ENCODE measurements at regions not wholly inside any gene's neighbourhood (a gene's known extent, or its start where the extent isn't known, plus 50 kb on each side); places are given as distances from the start of the nearest gene placed in this dataset.

- Histone ChIP-seq H3K4me1 (ENCODE audit: control insufficient read depth, insufficient read depth, low read length) (no peaks in the 10 kb centered on the region), H3K36me3 (ENCODE audit: control insufficient read depth, insufficient read depth, low read length) (no peaks in the 10 kb centered on the region), H3K27ac (ENCODE audit: low read length) (no peak overlapping the region), H3K4me3 (ENCODE audit: low read depth in 2 of 2, low read length in 2 of 2) (no peak overlapping the region), H3K9me3 (ENCODE audit: control insufficient read depth, insufficient read depth, low read depth, low read length) (no peaks in the 10 kb centered on the region), H3K27me3 (ENCODE audit: control insufficient read depth, insufficient read depth, low read length) (no peaks in the 10 kb centered on the region)
- TF ChIP-seq POLR2AphosphoS5 (IDR thresholded peaks at IDR 0.05; ENCODE audit: low read depth, low read length) = no peak
- no peak for TF ChIP-seq REST (IDR thresholded peaks at IDR 0.05; ENCODE audit: insufficient read depth in 1 of 2, low read depth in 2 of 2, low read length in 1 of 2)
- TF ChIP-seq SIN3A (IDR thresholded peaks at IDR 0.05; ENCODE audit: borderline replicate concordance, insufficient read depth, low read depth, low read length) = no peak
- TF ChIP-seq TCF7L2 (IDR thresholded peaks at IDR 0.05; ENCODE audit: low read depth, low read length) = no peak
- no peak for TF ChIP-seq CTCF (IDR thresholded peaks at IDR 0.05)
- ATAC-seq (no peak), DNase-seq (ENCODE audit: low read depth, low spot score) (no peak)
- ChIA-PET CTCF (no interaction called here), POLR2A (no interaction called here)
- no TSS peak for BruUV-seq (replicated peaks)
- intact Hi-C loops (cut with micrococcal nuclease; ENCODE audit: unreplicated experiment) (no loop called here), in situ Hi-C loops (cut with HindIII; ENCODE audit: low pct_unique_long_range_greater_than_20kb, low sequenced_read_pairs) (no loop called here)
Measured at GRCh38 chr21:27086186-27086585, 119.3 kb upstream of the ADAMTS5 start.

GRCh38 chr21:27085387-27085786 is 118.5 kb upstream of the ADAMTS5 start:
- POLR2A ChIA-PET = no interaction called here
- H3K4me1 ChIP-seq (ENCODE audit: control insufficient read depth, insufficient read depth, low read length) = no peaks in the 10 kb centered on the region
- TF ChIP-seq CTCF (IDR thresholded peaks at IDR 0.05) = no peak
- TF ChIP-seq POLR2AphosphoS5 (IDR thresholded peaks at IDR 0.05; ENCODE audit: low read depth, low read length) = no peak
- TF ChIP-seq TCF7L2 (IDR thresholded peaks at IDR 0.05; ENCODE audit: low read depth, low read length) = no peak
- TF ChIP-seq SIN3A (IDR thresholded peaks at IDR 0.05; ENCODE audit: borderline replicate concordance, insufficient read depth, low read depth, low read length) = no peak
- TF ChIP-seq REST (IDR thresholded peaks at IDR 0.05; ENCODE audit: insufficient read depth in 1 of 2, low read depth in 2 of 2, low read length in 1 of 2) = no peak
- CTCF ChIA-PET = no interaction called here
- H3K27ac ChIP-seq (ENCODE audit: low read length) = no peak overlapping the region
- no TSS peak for BruUV-seq (replicated peaks)
- in situ Hi-C loops (cut with HindIII; ENCODE audit: low pct_unique_long_range_greater_than_20kb, low sequenced_read_pairs) = no loop called here
- DNase-seq (ENCODE audit: low read depth, low spot score) (no peak), ATAC-seq (no peak)
- intact Hi-C loops (cut with micrococcal nuclease; ENCODE audit: unreplicated experiment) = no loop called here
- no peak overlapping the region for H3K4me3 ChIP-seq (ENCODE audit: low read depth in 2 of 2, low read length in 2 of 2)
- no peaks in the 10 kb centered on the region for H3K9me3 ChIP-seq (ENCODE audit: control insufficient read depth, insufficient read depth, low read depth, low read length)
- H3K27me3 ChIP-seq (ENCODE audit: control insufficient read depth, insufficient read depth, low read length) = no peaks in the 10 kb centered on the region
- no peaks in the 10 kb centered on the region for H3K36me3 ChIP-seq (ENCODE audit: control insufficient read depth, insufficient read depth, low read length)
